GM13976 (cell line): ENCODE measurements at regions not wholly inside any gene's neighbourhood (a gene's known extent, or its start where the extent isn't known, plus 50 kb on each side); places are given as distances from the start of the nearest gene placed in this dataset.

ENCODE experiments used
- DNase-seq: peaks from one replicate; pipeline ENCODE4 v3.0.0; 2012; ENCODE audit warnings: low spot score
- in situ Hi-C: fragments of 300-500 bp; cut with MboI; formaldehyde crosslinking; loops from one replicate; pipeline ENCODE4 v1.12.0; 2022; ENCODE audit warnings: low sequenced_read_pairs, mixed read lengths, inconsistent platforms; ENCODE audit not compliant: unreplicated experiment
- TF ChIP-seq, protein P1 (sequence below): IDR thresholded peaks from 2 replicates; pipeline ENCODE4 v1.5.1; 2012; ENCODE audit warnings: borderline replicate concordance, mild to moderate bottlenecking; ENCODE audit not compliant: insufficient read depth; ENCODE audit errors: extremely low read depth, missing control alignments, control extremely low read depth

GRCh38 chr4:67366311-67366861 lies 178.9 kb downstream of the CENPC start:
- no peak for DNase-seq
- in situ Hi-C loops = no loop called here
- TF ChIP-seq, protein P1, sequence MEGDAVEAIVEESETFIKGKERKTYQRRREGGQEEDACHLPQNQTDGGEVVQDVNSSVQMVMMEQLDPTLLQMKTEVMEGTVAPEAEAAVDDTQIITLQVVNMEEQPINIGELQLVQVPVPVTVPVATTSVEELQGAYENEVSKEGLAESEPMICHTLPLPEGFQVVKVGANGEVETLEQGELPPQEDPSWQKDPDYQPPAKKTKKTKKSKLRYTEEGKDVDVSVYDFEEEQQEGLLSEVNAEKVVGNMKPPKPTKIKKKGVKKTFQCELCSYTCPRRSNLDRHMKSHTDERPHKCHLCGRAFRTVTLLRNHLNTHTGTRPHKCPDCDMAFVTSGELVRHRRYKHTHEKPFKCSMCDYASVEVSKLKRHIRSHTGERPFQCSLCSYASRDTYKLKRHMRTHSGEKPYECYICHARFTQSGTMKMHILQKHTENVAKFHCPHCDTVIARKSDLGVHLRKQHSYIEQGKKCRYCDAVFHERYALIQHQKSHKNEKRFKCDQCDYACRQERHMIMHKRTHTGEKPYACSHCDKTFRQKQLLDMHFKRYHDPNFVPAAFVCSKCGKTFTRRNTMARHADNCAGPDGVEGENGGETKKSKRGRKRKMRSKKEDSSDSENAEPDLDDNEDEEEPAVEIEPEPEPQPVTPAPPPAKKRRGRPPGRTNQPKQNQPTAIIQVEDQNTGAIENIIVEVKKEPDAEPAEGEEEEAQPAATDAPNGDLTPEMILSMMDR = no peak

- in situ Hi-C loops = no loop called here
- TF ChIP-seq, protein P1 = no peak
- no peak for DNase-seq
Measured at GRCh38 chr4:67365661-67366245, 179.6 kb downstream of the CENPC start.

DNA sequence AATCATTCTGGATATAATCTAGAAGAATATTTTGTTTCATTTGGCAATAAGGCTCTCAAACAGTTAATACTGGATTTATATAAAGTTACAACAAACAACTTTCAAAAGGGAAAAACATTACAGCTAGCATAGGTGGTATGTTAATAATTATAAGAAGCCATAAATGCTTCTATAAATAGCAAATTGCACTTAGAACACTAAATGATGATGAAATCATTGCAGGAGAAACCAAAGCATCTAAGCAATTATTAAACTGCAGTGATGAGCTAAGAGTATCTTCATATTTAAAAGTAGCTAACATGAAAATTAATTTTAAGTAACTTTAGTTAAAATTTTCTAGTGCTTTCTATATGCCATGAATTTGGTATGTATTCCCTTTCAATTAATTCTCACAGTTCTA lies 189.5 kb downstream of the CENPC start:
- in situ Hi-C loops = no loop called here
- TF ChIP-seq, protein P1 = no peak
- DNase-seq = no peak

- TF ChIP-seq, protein P1 = no peak
- in situ Hi-C loops = no loop called here
Measured at GRCh38 chr4:67346654-67347053, 198.6 kb downstream of the CENPC start.

GRCh38 chr4:67344594-67345380 lies 200.5 kb downstream of the CENPC start:
- no peak for DNase-seq
- in situ Hi-C loops = no loop called here
- TF ChIP-seq, protein P1 = no peak

More at GRCh38 chr4:67346654-67347053, 198.6 kb downstream of the CENPC start:
- no peak for DNase-seq

- in situ Hi-C loops = no loop called here
- TF ChIP-seq, protein P1 = no peak
- DNase-seq = no peak
Measured at GRCh38 chr4:67343199-67343598, 202.1 kb downstream of the CENPC start.
